MM.1S (cell line): ENCODE measurements at regions not wholly inside any gene's neighbourhood (a gene's known extent, or its start where the extent isn't known, plus 50 kb on each side); places are given as distances from the start of the nearest gene placed in this dataset.

ENCODE experiments used
- DNase-seq: peaks from one replicate; pipeline ENCODE4 v3.0.0-alpha.2; 2015
- H2AFZ ChIP-seq: fragments of 300-600 bp; sonication (generic); 2 replicates; pipeline ENCODE4 v1.6.0; 2016; ENCODE audit warnings: antibody characterized with exemption, low read length
- H3F3A ChIP-seq: fragments of 300-600 bp; sonication (generic); 2 replicates; pipeline ENCODE4 v1.6.1; 2016; ENCODE audit warnings: mild to moderate bottlenecking, antibody characterized with exemption, low read length, moderate library complexity, mixed read lengths; ENCODE audit not compliant: insufficient read depth
- H3K27ac ChIP-seq: fragments of 300-600 bp; sonication (generic); 2 replicates; pipeline ENCODE4 v1.5.1; 2016; ENCODE audit warnings: mild to moderate bottlenecking, low read length
- H3K27me3 ChIP-seq: fragments of 300-600 bp; sonication (generic); replicated peaks from 2 replicates; pipeline ENCODE4 v1.6.0; 2016; ENCODE audit warnings: low read length; ENCODE audit not compliant: insufficient read depth
- H3K36me3 ChIP-seq: fragments of 300-600 bp; sonication (generic); replicated peaks from 2 replicates; pipeline ENCODE4 v1.6.1; 2016; ENCODE audit warnings: mild to moderate bottlenecking, low read length, mixed read lengths; ENCODE audit not compliant: insufficient read depth
- H3K4me1 ChIP-seq: fragments of 300-600 bp; sonication (generic); 2 replicates; pipeline ENCODE4 v1.6.1; 2016; ENCODE audit warnings: low read length, mixed read lengths
- H3K4me2 ChIP-seq: fragments of 300-600 bp; sonication (generic); 2 replicates; pipeline ENCODE4 v1.6.0; 2016; ENCODE audit warnings: low read depth, low read length
- H3K4me3 ChIP-seq: fragments of 300-600 bp; sonication (generic); 2 replicates; pipeline ENCODE4 v1.5.1; 2016; ENCODE audit warnings: low read length, mixed read lengths
- H3K79me2 ChIP-seq: fragments of 300-600 bp; sonication (generic); 2 replicates; pipeline ENCODE4 v1.6.1; 2016; ENCODE audit warnings: mixed run types, low read length, mixed read lengths
- H3K9ac ChIP-seq: fragments of 300-600 bp; sonication (generic); 2 replicates; pipeline ENCODE4 v1.6.1; 2016; ENCODE audit warnings: low read length, mixed read lengths
- H3K9me2 ChIP-seq: fragments of 300-600 bp; sonication (generic); replicated peaks from 2 replicates; pipeline ENCODE4 v1.6.1; 2016; ENCODE audit warnings: mild to moderate bottlenecking, low read length, mixed read lengths; ENCODE audit not compliant: insufficient read depth
- H3K9me3 ChIP-seq: fragments of 300-600 bp; sonication (generic); replicated peaks from 2 replicates; pipeline ENCODE4 v1.6.1; 2016; ENCODE audit warnings: mild to moderate bottlenecking, low read length, mixed read lengths; ENCODE audit not compliant: insufficient read depth
- H4K20me1 ChIP-seq: fragments of 300-600 bp; sonication (generic); 2 replicates; pipeline ENCODE4 v1.6.1; 2016; ENCODE audit warnings: mild to moderate bottlenecking, low read length, moderate library complexity, mixed read lengths; ENCODE audit not compliant: insufficient read depth
- CTCF ChIP-seq: fragments of 300-600 bp; sonication (generic); IDR thresholded peaks from 2 replicates; pipeline ENCODE4 v1.5.1; 2016; ENCODE audit warnings: antibody characterized with exemption, low read length, mixed read lengths
- EZH2 ChIP-seq: fragments of 300-600 bp; sonication (generic); optimal IDR thresholded peaks from 2 replicates; pipeline ENCODE3; 2017; ENCODE audit warnings: low read depth, mild to moderate bottlenecking, antibody characterized with exemption, low read length, mixed read lengths
- EZH2phosphoT487 ChIP-seq: fragments of 300-600 bp; sonication (generic); IDR thresholded peaks from 2 replicates; pipeline ENCODE4 v1.6.1; 2018; ENCODE audit warnings: antibody characterized with exemption, low read length

- no peak for DNase-seq
- Histone ChIP-seq H3K79me2 (no peaks in the 10 kb centered on the region), H3K9ac (no peak overlapping the region), H3K27me3 (no peaks in the 10 kb centered on the region), H3K9me2 (no peaks in the 10 kb centered on the region), H3K27ac (no peak overlapping the region), H3K4me3 (no peak overlapping the region), H3K4me1 (peaks cover 4% of the 10 kb centered on the region; the same call in 1 of the 2 replicates), H3K9me3 (no peaks in the 10 kb centered on the region), H3F3A (no peaks in the 10 kb centered on the region), H3K4me2 (no peak overlapping the region), H4K20me1 (no peaks in the 10 kb centered on the region), H3K36me3 (no peaks in the 10 kb centered on the region), H2AFZ (no peak overlapping the region)
- TF ChIP-seq CTCF (no peak), EZH2 (no peak), EZH2phosphoT487 (no peak)
These were observed 136.3 kb upstream of the ESR1 start for GRCh38 chr6:151671195-151671594.

- Histone ChIP-seq H3K4me2 (no peak overlapping the region), H3K4me3 (no peak overlapping the region), H2AFZ (no peak overlapping the region), H3K9me3 (no peaks in the 10 kb centered on the region), H3K36me3 (no peaks in the 10 kb centered on the region), H3K27ac (no peak overlapping the region), H3F3A (no peaks in the 10 kb centered on the region), H3K79me2 (no peaks in the 10 kb centered on the region), H3K27me3 (no peaks in the 10 kb centered on the region), H3K9ac (no peak overlapping the region), H3K9me2 (no peaks in the 10 kb centered on the region), H4K20me1 (no peaks in the 10 kb centered on the region), H3K4me1 (peaks cover 5% of the 10 kb centered on the region; the same call in 1 of the 2 replicates)
- no peak for TF ChIP-seq EZH2phosphoT487
- TF ChIP-seq EZH2: no peak
- no peak for TF ChIP-seq CTCF
- DNase-seq: no peak
These were observed 132.9 kb upstream of the ESR1 start for GRCh38 chr6:151674578-151674977.

GRCh38 chr6:151675746-151676459, 131.6 kb upstream of the ESR1 start:
- no peaks in the 10 kb centered on the region for H3K9me2 ChIP-seq
- H3K27me3 ChIP-seq: no peaks in the 10 kb centered on the region
- peaks cover 5% of the 10 kb centered on the region; the same call in 1 of the 2 replicates for H3K4me1 ChIP-seq
- H3K36me3 ChIP-seq: no peaks in the 10 kb centered on the region
- no peak overlapping the region for H3K4me3 ChIP-seq
- peak overlapping the region; percentile 49 for H2AFZ ChIP-seq
- TF ChIP-seq EZH2phosphoT487: no peak
- peak; percentile 76 for TF ChIP-seq CTCF
- H3K27ac ChIP-seq: no peak overlapping the region
- H3F3A ChIP-seq: no peaks in the 10 kb centered on the region
- H3K79me2 ChIP-seq: no peaks in the 10 kb centered on the region
- peak overlapping the region; percentile 43; the same call in 1 of the 2 replicates for H3K4me2 ChIP-seq
- no peaks in the 10 kb centered on the region for H3K9me3 ChIP-seq
- H3K9ac ChIP-seq: no peak overlapping the region
- no peaks in the 10 kb centered on the region for H4K20me1 ChIP-seq
- DNase-seq: peak; percentile 49
